DMS79 (cell line): ENCODE measurements at regions not wholly inside any gene's neighbourhood (a gene's known extent, or its start where the extent isn't known, plus 50 kb on each side); places are given as distances from the start of the nearest gene placed in this dataset.
"Not testable (repeated sequence)": the region's sequence is repeated elsewhere in the genome, so short reads cannot be mapped to it uniquely, and the experiment has no call there.

ENCODE experiments used
- DNase-seq: peaks from one replicate; lab custom pipeline; 2025; lab: John Stamatoyannopoulos, UW

DNA sequence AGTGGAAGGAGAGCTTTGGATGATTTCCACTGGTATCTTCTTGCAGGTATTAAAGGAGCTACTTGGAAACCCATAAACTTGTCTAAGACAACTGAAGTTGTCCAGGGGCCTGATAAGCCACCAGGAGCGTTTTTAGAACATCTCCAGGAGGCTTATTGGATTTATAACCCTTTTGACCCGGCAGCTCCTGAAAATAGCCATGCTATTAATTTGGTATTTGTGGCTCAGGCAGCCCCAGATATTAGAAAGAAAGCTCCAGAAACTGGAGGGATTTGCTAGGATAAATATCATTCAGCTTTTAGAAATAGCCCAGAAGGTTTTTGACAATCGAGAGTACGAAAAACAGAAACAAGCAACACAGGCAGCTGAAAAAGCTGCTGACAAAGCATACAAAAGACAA lies 461.0 kb upstream of the HTR1E start:
- DNase-seq, result no peak

DNA sequence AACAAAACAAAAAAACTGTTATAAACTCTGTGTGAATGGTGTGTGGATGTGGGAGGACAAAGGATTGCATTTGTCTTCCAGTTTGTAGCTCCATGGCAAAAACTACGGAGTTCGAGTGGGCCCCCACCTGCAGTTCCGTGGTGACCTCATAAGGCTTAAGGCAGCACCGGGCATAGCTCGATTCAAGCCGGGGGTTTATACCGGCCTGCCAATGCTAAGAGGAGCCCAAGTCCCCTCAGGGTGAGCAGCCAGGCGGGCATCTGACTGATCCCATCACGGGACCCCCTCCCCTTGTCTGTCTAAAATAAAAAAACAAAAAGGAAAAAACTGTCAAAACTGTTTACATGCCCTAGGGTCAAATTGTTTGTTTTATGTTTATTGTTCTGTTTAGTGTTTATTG lies 463.2 kb upstream of the HTR1E start:
- no peak for DNase-seq

DNA sequence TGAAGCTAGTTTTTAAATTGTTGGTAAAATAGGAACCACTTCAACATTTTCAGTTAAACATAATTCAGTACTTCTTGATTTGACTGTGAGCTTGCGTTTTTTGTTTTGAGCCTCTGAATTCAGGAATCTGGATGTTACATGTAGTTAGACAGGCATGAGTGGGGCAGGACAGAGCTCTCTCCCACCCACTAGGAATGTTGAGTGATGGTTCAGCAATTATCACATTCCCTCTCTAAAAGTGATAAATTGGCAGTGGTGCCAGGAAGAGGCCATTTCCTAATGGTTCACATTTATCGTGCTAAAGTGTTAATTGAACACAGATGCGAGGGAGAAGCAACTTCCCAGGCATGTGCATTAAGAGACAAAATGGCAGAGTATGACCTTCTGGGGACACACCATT lies 465.5 kb upstream of the HTR1E start:
- DNase-seq, result no peak

DNA sequence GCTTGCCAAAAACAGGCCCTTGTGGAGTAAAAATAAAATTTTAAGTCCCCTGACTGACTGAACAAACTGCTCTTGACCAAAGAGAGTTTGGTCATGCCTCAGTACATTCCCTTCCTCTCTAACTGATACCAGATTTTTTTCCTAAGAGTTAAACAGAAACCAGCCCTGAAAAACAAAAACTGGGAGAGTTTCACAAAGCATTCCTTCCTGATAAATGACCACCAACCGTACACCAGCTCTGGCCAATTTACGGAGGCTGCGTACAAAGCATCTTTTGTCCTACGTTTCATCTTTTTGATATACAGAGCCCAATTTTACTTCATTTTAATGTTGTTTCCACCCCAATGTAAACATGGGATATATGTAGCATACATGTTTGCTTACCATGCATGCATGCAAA lies 477.4 kb upstream of the HTR1E start:
- no peak for DNase-seq

DNA sequence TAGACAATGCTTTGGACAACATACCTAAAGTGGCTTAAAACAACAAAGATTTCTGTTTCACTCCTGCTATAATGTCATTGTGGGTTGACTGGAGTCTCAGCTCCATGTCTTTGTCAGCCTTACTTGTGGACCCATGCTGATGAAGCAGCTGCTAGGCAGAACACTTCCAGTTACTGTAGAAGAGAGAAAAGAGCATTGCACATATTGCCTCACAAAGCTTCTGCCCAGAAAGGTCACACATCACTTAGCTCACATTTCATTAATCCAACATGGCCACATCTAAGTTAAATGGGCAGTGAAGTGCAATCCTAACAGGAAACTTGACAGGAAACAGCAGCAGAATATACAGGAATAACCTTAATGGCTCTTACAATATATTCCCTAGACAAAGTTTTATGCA lies 480.5 kb upstream of the HTR1E start:
- no peak for DNase-seq

DNA sequence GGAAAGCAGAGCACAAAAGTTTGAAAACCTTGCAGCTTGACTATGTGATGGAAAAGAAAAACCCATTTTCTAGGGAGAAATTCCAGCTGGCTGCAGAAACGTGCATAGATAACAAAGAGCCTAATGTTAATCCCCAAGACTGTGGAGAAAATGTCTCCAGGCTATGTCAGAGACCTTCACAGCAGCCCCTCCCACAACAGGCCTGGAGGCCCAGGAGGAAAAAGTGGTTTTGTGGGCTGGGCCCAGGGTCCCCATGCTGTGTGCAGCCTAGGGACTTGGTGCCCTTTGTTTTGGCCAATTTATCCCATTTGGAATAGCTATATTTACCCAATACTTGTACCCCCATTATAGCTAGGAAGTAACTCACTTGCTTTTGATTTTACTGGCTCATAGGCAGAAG lies 484.1 kb upstream of the HTR1E start:
- no peak for DNase-seq

DNA sequence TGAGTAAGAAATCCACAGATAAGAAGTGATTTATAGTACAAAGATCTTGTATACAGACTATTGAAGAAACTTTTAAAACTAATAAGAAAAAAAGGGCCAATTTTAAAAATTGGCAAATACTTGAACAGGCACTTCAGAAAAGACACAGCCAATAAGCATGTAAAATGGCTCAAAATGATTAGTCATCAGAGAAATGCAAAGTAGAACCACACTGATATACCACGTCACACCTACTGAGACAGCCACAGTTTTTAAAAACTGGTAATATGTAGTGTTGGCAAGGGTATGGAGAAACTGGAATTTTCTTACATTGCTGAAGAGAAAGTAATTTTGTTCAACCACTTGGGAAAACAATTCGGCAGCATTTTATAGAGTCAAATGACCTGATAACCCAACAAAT lies 488.9 kb upstream of the HTR1E start:
- no peak for DNase-seq

DNA sequence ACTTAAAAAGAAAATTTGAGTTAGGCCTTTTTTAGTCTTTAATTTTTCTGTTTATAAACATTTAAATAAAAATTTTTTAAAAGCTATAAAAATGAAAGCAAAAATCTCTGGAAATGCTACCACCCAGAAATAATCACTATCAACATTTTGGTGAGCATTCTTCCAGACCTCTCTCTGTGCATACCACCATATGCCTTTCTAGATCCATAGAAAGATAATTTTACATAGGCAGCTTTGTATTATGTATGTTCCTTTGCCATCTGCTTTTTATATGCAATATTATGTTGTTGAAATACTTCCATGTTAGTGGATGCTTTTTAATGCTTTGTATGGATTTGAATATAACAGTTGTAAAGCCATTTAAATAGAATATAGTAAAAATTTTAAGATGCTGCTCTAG lies 496.7 kb upstream of the HTR1E start:
- no peak for DNase-seq

DNA sequence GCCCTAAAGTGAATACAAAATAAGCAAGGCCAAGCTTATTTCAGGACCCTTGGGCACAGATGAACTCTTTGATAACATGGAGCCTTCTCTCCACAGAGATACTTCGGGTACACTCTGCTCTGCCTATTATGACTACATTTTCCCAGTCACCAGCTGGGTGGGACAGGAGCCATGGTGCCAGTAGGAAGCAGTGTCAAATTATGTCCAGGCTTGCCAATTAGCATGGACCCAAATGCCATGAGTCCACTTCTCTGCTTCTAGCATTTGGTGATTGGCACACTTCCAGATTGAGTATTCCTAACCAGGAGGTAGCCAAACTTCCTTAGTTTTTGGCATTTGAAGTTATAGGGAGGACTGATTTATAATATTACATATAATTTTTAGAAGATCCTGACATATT lies 513.8 kb upstream of the HTR1E start:
- no peak for DNase-seq

DNA sequence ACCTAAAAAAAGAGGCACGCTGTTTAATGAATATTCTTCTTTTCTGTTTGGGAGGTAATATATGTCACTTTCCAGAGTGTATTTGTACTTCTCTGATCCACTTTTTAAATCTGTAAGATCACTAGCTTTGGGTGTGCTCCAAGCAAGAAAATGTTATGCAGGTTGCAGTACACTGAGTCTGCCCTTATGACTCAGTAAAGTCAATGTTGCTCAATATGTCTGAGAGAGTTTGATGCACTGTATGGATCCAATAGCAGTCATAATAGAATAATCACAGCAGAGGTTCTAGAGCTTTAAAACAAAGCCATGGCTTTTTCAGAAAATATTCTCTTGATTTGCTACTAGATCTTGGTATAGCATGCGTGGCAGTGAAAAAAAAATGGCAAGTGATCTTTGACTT lies 525.3 kb upstream of the HTR1E start:
- no peak for DNase-seq

DNA sequence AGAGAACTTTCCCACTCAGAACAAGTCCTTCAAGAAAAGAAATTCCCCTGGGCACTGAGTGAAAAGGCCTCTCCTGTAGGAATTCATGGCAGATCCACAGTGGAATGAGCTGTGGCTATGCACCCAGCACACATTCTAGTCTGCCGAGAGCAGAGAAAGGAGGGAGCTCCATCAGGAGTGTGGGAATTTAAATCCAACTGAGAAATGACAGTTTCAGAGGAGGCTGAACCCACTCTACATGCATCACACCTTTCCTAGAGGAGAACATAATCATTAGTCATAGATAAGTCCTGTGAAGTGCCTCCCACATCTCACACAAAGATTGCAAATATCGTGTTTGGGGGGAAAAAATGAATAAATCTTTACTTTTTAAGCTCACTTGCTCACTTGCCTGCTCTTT lies 530.2 kb upstream of the HTR1E start:
- no peak for DNase-seq

DNA sequence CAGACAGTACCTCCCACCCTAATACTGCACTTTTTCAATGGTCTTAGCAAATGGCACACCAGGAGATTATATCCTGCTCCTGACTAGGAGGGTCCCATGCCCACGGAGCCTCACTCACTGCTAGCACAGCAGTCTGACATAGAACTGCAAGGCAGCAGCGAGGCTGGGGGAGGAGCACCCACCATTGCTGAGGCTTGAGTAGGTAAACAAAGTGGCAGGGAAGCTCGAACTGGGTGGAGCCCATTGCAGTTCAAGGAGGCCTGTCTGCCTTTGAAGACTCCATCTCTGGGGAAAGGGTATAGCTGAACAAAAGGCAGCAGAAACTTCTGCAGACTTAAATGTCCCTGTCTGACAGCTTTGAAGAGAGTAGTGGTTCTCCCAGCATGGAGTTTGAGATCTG lies 544.5 kb upstream of the HTR1E start:
- DNase-seq, result not testable (repeated sequence)

DNA sequence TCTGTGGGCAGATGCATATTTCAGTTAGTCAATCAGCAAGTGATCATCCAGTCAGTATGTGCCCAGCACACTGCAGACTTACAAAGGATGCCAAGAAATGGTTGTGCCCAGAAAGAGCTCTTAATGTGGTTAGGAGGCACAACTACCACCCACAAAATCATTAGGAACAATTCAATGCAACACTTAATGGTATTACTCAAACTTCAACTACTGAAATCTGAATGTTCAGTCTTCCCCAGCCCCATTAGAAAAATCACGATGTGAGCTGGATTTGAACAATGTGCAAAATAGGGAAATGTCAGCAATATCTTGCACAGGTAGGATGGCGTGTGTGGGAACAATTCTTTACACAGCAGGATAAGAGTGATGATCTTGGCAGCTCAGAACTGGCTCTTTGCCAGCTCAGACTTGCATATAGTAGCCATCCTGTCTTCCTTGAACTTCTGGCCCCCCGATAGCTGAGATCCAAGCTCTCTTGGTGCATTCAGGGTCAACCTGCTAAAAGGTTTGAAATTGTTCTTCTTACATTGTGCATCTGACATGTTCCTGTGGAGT lies 556.7 kb upstream of the HTR1E start:
- DNase-seq, result no peak

DNA sequence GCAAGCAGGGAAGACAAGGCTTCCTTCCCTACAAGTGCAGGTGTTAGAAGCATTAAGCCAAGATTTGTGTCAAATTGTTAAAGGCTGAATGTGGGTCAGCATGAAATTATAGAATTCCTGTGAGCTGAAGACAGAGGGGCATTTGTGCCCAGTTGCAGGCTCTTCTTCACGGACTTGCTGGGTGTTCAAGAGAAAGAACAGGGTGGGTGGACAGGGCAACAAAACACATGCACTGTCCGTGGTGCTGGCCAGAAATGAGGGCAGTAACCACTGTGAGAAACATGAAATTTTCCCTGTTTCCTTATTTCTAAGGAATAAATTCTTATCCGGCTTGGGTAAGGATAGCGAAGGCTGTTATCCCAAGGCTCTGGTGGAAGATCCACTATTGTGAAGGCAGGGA lies 579.5 kb upstream of the HTR1E start:
- DNase-seq, result no peak

DNA sequence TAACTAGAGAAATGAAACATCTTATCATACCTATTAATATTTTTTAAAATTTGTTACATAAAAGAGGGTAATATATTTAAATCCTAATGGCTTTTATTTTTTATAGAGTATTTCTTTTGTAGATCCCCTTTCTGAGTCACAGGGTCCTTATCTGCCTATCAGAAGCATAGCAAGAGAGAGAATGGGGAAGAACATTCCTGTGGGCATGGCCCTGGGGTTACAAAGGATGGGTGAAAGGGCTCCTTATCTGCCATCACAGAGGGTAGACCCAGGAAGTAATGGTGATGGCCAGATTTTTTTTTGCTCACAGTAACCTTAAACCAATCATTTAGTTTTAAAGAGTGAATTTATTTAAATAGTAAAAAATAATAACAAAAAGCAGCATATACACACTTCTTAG lies 582.1 kb upstream of the HTR1E start:
- DNase-seq, result no peak

DNA sequence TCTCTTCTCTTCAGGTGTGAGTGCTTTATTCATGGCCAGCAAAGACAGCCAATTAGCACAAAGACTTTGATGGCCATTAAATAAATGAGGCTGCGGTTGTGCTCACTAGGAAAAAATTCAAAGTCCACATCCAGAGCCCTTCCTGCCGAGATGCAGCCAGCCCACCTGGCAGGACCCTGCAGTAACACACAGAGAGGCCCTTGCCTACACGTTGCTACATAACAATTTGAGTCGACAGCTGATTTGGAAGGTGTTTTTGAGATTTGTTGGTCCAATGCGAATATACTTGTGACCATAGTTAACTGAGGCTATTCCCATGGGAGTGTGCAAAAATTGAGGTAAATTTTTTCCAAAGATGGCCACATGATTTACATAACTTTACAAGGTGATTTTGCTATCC lies 605.4 kb upstream of the HTR1E start:
- no peak for DNase-seq

DNA sequence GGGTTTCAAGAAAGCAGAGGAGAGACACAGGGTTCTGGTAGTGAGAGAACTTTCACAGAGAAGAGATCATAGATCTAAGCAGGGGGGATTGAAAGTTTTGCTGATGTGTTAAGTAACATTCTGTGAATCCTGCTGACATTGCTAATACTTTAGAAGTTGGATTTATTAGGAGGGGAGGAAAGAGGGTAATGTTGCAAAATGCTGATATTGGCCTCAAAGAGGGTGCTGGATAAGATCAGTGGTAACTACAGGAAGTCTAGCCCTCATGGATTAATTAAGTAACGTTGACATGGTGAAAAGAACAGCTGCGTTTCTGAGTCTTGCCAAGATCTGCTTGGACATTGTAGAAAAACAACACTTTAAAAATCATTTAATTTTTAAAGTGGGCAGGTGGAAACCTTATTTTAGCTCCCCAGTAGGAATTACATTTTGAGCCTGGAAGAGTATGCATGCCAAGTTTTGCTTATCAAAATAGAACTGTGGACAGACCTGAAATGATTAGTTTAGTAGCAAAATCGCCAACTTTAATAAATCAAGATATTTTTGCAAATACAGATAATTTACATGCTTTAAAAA lies 606.0 kb upstream of the HTR1E start:
- DNase-seq, result no peak

DNA sequence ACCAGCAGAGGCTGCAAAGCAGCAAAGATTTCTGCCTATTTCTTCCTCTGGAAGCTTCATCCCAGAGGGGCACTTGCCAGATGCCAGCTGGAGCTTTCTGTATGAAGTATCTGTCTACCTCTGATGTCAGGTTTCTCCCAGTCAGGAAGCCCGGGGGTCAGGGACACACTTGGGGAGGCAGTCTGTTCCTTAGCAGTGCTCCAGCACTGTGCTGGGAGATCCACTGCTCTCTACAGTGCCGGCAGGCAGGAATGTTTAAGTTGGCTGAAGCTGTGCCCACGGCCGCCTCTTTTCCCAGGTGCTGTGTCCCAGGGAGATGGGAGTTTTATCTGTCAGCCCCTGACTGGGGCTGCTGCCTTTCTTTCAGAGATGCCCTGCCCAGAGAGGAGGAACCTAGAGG lies 631.1 kb upstream of the HTR1E start:
- DNase-seq, result no peak

DNA sequence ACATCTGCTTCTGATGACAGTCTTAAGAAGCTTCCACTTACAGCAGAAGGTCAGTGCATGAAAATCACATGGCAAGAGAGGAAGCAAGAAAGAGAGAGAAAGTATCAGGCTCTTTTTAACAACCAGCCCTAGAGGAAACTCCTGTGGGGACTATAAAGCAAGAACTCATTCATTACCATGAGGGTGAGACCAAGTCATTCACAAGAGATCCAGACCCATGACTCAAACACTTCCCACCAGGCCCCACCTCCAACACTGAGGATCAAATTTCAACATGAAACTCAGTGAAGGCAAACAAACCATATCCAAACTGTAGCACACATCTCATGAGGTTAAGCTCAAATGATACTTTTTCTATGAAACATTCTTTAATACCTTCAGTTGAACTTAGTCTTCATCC lies 643.2 kb upstream of the SYNCRIP start:
- DNase-seq, result no peak

DNA sequence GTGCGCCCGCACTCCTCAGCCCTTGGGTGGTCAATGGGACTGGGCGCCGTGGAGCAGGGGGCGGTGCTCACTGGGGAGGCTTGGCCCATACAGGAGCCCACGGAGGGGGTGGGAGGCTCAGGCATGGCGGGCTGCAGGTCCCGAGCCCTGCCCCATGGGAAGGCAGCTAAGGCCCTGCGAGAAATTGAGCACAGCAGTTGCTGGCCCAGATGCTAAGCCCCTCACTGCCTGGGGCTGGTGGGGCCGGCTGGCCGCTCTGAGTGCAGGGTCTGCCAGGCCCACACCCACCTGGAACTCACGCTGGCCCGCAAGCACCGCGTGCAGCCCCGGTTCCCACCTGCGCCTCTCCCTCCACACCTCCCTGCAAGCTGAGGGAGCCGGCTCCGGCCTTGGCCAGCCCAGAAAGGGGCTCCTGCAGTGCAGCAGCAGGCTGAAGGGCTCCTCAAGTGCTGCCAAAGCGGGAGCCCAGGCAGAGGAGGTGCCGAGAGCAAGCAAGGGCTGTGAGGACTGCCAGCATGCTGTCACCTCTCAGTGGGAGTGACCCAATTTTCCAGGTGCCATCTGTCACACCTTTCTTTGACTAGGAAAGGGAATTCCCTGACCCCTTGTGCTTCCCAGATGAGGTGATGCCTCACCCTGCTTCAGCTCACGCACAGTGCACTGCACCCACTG lies 642.3 kb upstream of the SYNCRIP start:
- DNase-seq, result not testable (repeated sequence)

DNA sequence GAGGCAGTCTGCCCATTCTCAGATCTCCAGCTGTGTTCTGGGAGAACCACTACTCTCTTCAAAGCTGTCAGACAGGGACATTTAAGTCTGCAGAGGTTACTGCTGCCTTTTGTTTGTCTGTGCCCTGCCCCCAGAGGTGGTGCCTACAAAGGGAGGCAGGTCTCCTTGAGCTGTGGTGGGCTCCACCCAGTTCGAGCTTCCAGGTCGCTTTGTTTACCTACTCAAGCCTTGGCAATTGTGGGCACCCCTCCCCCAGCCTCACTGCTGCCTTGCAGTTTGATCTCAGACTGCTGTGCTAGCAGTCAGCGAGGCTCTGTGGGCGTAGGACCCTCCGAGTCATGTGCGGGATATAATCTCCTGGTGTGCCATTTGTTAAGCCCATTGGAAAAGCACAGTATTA lies 640.9 kb upstream of the SYNCRIP start:
- not testable (repeated sequence) for DNase-seq

DNA sequence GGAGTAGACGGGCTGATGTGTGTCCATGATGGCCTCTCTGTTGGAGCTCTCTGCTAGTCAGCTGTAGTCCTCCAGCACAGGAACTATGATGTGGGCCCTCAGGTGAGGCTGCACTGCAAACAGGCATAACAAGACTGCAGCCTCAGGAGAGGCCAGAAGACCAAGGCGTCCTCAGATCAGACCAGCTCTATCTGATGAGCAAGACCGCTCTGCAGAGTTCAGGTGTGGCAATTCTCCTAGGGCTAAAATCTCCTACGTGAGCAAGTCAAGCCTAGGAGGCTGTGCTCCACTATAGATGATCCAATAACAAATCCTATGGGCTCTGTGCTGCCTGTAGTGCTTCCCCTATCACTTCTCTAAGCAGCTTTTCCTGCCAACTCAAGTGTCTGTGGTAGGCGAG lies 633.4 kb upstream of the SYNCRIP start:
- no peak for DNase-seq

DNA sequence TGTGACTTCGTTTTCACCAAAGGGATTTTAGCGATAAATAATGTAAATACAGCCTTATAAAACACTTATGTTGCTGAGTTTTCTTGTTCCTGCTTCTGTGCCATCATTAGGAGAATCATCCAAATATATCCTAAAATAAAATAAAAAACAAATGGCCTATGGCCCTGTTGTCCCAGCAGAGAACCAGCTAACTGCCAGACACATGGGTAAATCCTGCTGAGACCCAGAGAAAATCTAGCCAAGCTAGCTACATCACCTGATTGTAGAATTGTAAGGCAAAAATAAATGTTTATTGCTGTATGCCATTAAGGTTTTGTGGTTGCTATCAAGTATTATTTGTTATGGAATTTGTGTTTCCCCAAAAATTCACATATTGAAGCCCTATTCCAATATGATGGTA lies 631.2 kb upstream of the SYNCRIP start:
- DNase-seq, result no peak

DNA sequence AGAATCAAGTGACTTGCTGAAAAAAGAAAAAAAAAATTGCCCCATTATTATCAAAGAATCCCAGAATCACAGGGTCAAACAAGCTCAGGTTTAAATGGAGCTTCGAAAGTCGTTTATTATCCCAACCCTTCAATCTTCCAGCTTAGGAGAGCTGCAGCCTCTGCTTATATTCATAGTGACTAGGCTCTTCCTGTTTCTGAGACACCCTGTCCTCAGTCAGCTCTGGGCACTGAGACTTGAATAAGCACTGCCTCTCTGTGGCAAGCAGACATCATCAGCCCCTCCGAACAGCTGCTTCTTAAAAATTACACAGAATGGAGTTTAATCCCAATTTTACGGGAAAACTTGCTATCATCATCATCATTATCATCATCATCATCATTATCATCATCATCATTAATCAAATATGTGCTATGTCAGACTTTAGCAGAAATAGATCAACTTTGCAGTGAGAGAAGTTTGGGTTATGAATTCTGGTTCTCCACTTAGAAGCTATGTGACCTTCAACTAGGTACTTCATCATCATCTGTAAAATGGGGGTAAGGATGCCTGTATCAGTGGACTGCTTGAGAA lies 614.0 kb upstream of the SYNCRIP start:
- no peak for DNase-seq
